Kidney epithelial cell (primary cell): ENCODE measurements at regions not wholly inside any gene's neighbourhood (a gene's known extent, or its start where the extent isn't known, plus 50 kb on each side); places are given as distances from the start of the nearest gene placed in this dataset.
A peak's percentile ranks its signal among the peaks of the same experiment; 100 is the strongest.
"Not testable (repeated sequence)": the region's sequence is repeated elsewhere in the genome, so short reads cannot be mapped to it uniquely, and the experiment has no call there.

Source experiments
- DNase-seq: peaks from one replicate; pipeline ENCODE4 v3.0.0-alpha.2; 2010; ENCODE audit warnings: low read depth
- H3K27me3 ChIP-seq: 2 replicates; pipeline ENCODE4 v1.6.0; 2011; ENCODE audit warnings: low read length; ENCODE audit not compliant: control insufficient read depth, insufficient read depth
- H3K36me3 ChIP-seq: 2 replicates; pipeline ENCODE4 v1.5.1; 2011; ENCODE audit warnings: low read length; ENCODE audit not compliant: control insufficient read depth, insufficient read depth
- H3K4me3 ChIP-seq: 2 replicates; pipeline ENCODE4 v1.5.1; 2011; ENCODE audit warnings: low read depth, mild to moderate bottlenecking, control low read depth, low read length
- CTCF ChIP-seq: IDR thresholded peaks from 2 replicates; pipeline ENCODE4 v1.5.1; 2011; ENCODE audit warnings: mild to moderate bottlenecking, moderate library complexity, low read length, control low read depth, inconsistent platforms; ENCODE audit not compliant: insufficient read depth, poor library complexity, severe bottlenecking

GRCh38 chr3:177263615-177264368 lies 66.5 kb upstream of the TBL1XR1 start:
- DNase-seq: no peak
- H3K27me3 ChIP-seq: no peaks in the 10 kb centered on the region
- H3K4me3 ChIP-seq: no peak overlapping the region
- no peak for TF ChIP-seq CTCF
- no peaks in the 10 kb centered on the region for H3K36me3 ChIP-seq

- H3K27me3 ChIP-seq, DNase-seq, H3K4me3 ChIP-seq, H3K36me3 ChIP-seq: not testable (repeated sequence)
Observed at GRCh38 chr3:177271811-177272501, 74.7 kb upstream of the TBL1XR1 start.

- Histone ChIP-seq H3K36me3 (no peaks in the 10 kb centered on the region), H3K27me3 (no peaks in the 10 kb centered on the region), H3K4me3 (no peak overlapping the region)
- DNase-seq: no peak
- TF ChIP-seq CTCF: no peak
Observed at GRCh38 chr3:177278016-177278415, 80.7 kb upstream of the TBL1XR1 start.

DNA sequence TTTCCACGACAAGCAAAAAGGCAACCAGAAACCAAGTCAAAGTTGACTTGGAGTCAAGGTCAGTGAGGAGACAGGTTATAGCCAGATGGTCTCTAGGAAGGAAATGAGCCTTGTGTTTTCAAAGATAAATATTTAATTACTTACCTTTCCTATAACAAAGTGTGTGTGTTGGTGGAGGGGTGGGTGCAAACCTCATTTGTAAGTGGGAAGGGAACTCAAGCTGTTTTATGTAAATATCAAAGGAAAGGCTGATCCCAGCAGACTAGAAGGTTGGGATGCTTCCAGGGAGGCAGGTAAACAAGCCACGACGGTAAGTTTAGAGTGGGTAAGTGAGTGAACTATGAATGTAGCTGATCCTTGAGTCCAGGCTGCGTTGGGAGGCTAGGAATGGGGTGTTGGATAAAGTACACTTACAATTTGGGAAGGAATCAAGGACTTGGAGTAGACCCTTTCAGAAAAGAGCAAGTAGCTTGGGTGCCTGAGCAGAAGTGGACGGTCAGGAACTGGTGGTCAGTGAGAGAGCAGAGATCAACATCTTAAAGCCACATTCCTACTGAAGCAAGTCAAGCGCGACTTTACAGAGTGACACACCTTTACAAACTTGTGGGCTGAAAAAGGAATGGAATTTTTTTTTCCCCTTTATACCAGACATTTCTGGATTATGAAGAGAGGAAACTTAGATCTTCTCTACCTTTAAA lies 82.0 kb upstream of the TBL1XR1 start:
- Histone ChIP-seq H3K36me3 (no peaks in the 10 kb centered on the region), H3K4me3 (no peak overlapping the region), H3K27me3 (no peaks in the 10 kb centered on the region)
- DNase-seq: peak; percentile 53
- no peak for TF ChIP-seq CTCF

GRCh38 chr3:177281292-177282118 lies 84.2 kb upstream of the TBL1XR1 start:
- Histone ChIP-seq H3K4me3 (no peak overlapping the region), H3K27me3 (no peaks in the 10 kb centered on the region), H3K36me3 (no peaks in the 10 kb centered on the region)
- no peak for TF ChIP-seq CTCF
- no peak for DNase-seq
